D721Med (cell line): ENCODE measurements at regions not wholly inside any gene's neighbourhood (a gene's known extent, or its start where the extent isn't known, plus 50 kb on each side); places are given as distances from the start of the nearest gene placed in this dataset.

ENCODE experiments used
- DNase-seq: peaks from one replicate; pipeline ENCODE4 v3.0.0; 2011; ENCODE audit warnings: low spot score; ENCODE audit not compliant: insufficient read length
- FAIRE-seq: peaks from 2 replicates; lab custom pipeline; 2011; peaks lifted over from hg19 to GRCh38; lab: Jason Lieb, UNC
- CTCF ChIP-seq: IDR thresholded peaks from 2 replicates; pipeline ENCODE4 v1.5.1; 2012; ENCODE audit warnings: mild to moderate bottlenecking, control low read depth; ENCODE audit not compliant: insufficient read depth; ENCODE audit errors: missing control alignments

- FAIRE-seq = no peak
- no peak for TF ChIP-seq CTCF
- no peak for DNase-seq
These were observed 134.3 kb upstream of the RAB11FIP2 start for GRCh38 chr10:118181021-118181420.

GRCh38 chr10:118175148-118175547 is 128.4 kb upstream of the RAB11FIP2 start:
- TF ChIP-seq CTCF = no peak
- no peak for FAIRE-seq
- no peak for DNase-seq

- no peak for DNase-seq
- no peak for TF ChIP-seq CTCF
- FAIRE-seq = no peak
These were observed 126.6 kb upstream of the RAB11FIP2 start for GRCh38 chr10:118173296-118173695.

- DNase-seq = no peak
- FAIRE-seq = no peak
- no peak for TF ChIP-seq CTCF
These were observed 125.1 kb upstream of the RAB11FIP2 start for GRCh38 chr10:118171861-118172260.

- DNase-seq (no peak), FAIRE-seq (no peak)
- no peak for TF ChIP-seq CTCF
These were observed 120.4 kb upstream of the RAB11FIP2 start for GRCh38 chr10:118167056-118167700.

GRCh38 chr10:118163217-118163616 is 116.5 kb upstream of the RAB11FIP2 start:
- no peak for TF ChIP-seq CTCF
- no peak for FAIRE-seq
- DNase-seq = no peak

GRCh38 chr10:118161461-118162246 is 114.9 kb upstream of the RAB11FIP2 start:
- FAIRE-seq = no peak
- TF ChIP-seq CTCF = no peak
- DNase-seq = no peak
